HCT116 (cell line): ENCODE measurements at regions not wholly inside any gene's neighbourhood (a gene's known extent, or its start where the extent isn't known, plus 50 kb on each side); places are given as distances from the start of the nearest gene placed in this dataset.

Source experiments
- ATAC-seq: fragments of 200-7000 bp; cut with Tn5 transposase; 2 replicates; pipeline ENCODE4 v1.9.1; 2020; ENCODE audit warnings: mild to moderate bottlenecking, moderate library complexity
- BruUV-seq: library from RNA; stranded (reverse); fragments of 400-500 nt; replicated peaks from 2 replicates; lab custom pipeline; 2021; lab: Mats Ljungman, UMichigan
- CTCF ChIA-PET: fragments of 300-600 bp; sonication (Branson Sonifier 250); formaldehyde crosslinking; loops from one replicate; lab custom pipeline; 2021; ENCODE audit warnings: antibody characterized with exemption; lab: Charles Lee
- POLR2A ChIA-PET: fragments of 300-600, 350-600 bp; sonication (Branson Sonifier 250); formaldehyde crosslinking; loops from one replicate; lab custom pipeline; 2021; ENCODE audit warnings: antibody characterized with exemption; lab: Charles Lee
- RAD21 ChIA-PET, 2 experiments: fragments of 300-600 bp; sonication (Branson Sonifier 250); formaldehyde crosslinking; loops; one replicate each; lab custom pipeline; 2023; ENCODE audit warnings: low total read pairs in 2 of 2; ENCODE audit not compliant: uncharacterized antibody in 2 of 2, unreplicated experiment in 2 of 2, low non-redundant PET in 1 of 2; lab: Charles Lee
- DNase-seq: peaks from one replicate; pipeline ENCODE4 v3.0.0-alpha.2; 2010; ENCODE audit warnings: low read depth, low spot score
- H2AFZ ChIP-seq: fragments of 200-600 bp; shearing (Covaris generic), sonication (generic); 2 replicates; pipeline ENCODE4 v1.6.1; 2017; ENCODE audit warnings: low read depth, mixed run types, mixed read lengths, antibody characterized with exemption, low read length; ENCODE audit not compliant: poor library complexity, severe bottlenecking
- H3K27ac ChIP-seq: 2 replicates; pipeline ENCODE4 v1.5.1; 2012; ENCODE audit warnings: low read depth, low read length
- H3K27me3 ChIP-seq: fragments of 200-600 bp; sonication (generic); 2 replicates; pipeline ENCODE4 v1.6.1; 2016; ENCODE audit warnings: mixed run types, low read length, mixed read lengths; ENCODE audit not compliant: insufficient read depth
- H3K36me3 ChIP-seq, 2 experiments: fragments of 200-500 bp in 1 of 2; fragments of 200-600 bp in 1 of 2; sonication (Bioruptor generic) in 1 of 2; sonication (generic) in 1 of 2; 2 replicates each; pipeline versions ENCODE4 v1.5.1 to v1.6.1; 2014 to 2016; ENCODE audit warnings: low read length in 2 of 2, inconsistent platforms in 1 of 2, mixed read lengths in 1 of 2, mixed run types in 1 of 2; ENCODE audit not compliant: insufficient read depth in 2 of 2, control insufficient read depth in 1 of 2
- H3K4me1 ChIP-seq, 2 experiments: fragments of 200-600 bp in 1 of 2; sonication (generic) in 1 of 2; 2 replicates each; pipeline versions ENCODE4 v1.5.1 to v1.6.1; 2012 to 2017; ENCODE audit warnings: low read length in 2 of 2, inconsistent platforms in 1 of 2, mild to moderate bottlenecking in 1 of 2, mixed read lengths in 1 of 2, mixed run types in 1 of 2, moderate library complexity in 1 of 2; ENCODE audit not compliant: insufficient read depth in 2 of 2, control insufficient read depth in 1 of 2
- H3K4me2 ChIP-seq: fragments of 200-600 bp; sonication (generic); 2 replicates; pipeline ENCODE4 v1.6.1; 2017; ENCODE audit warnings: mixed run types, low read length, mixed read lengths
- H3K4me3 ChIP-seq, 2 experiments: fragments of 200-600 bp in 1 of 2; sonication (generic) in 1 of 2; replicated peaks in 1 of 2; 2 replicates each; pipeline ENCODE4 v1.5.1; 2011 to 2016; ENCODE audit warnings: low read length in 2 of 2, control low read depth in 1 of 2, low read depth in 1 of 2, mild to moderate bottlenecking in 1 of 2, mixed read lengths in 1 of 2, mixed run types in 1 of 2
- H3K79me2 ChIP-seq: fragments of 200-600 bp; sonication (generic); 2 replicates; pipeline ENCODE4 v1.6.1; 2017; ENCODE audit warnings: mild to moderate bottlenecking, mixed run types, low read length, moderate library complexity, mixed read lengths; ENCODE audit not compliant: insufficient read depth
- H3K9ac ChIP-seq: fragments of 200-600 bp; sonication (generic); 2 replicates; pipeline ENCODE4 v1.6.1; 2016; ENCODE audit warnings: low read length, mixed read lengths
- H3K9me2 ChIP-seq: fragments of 200-600 bp; sonication (generic), shearing (Covaris generic); 2 replicates; pipeline ENCODE4 v1.6.1; 2017; ENCODE audit warnings: mixed run types, mild to moderate bottlenecking, moderate library complexity; ENCODE audit not compliant: insufficient read depth
- H3K9me3 ChIP-seq, 2 experiments: fragments of 200-500 bp in 1 of 2; fragments of 200-600 bp in 1 of 2; sonication (Bioruptor generic) in 1 of 2; sonication (generic) in 1 of 2; 2 replicates each; pipeline ENCODE4 v1.6.1; 2014 to 2017; ENCODE audit warnings: low read length in 2 of 2, mixed read lengths in 2 of 2, inconsistent platforms in 1 of 2, low read depth in 1 of 2, mild to moderate bottlenecking in 1 of 2, mixed run types in 1 of 2, moderate library complexity in 1 of 2; ENCODE audit not compliant: control insufficient read depth in 1 of 2, insufficient read depth in 1 of 2
- H4K20me1 ChIP-seq: fragments of 200-600 bp; sonication (generic), shearing (Covaris generic); 2 replicates; pipeline ENCODE4 v1.6.1; 2017; ENCODE audit warnings: mixed run types, mild to moderate bottlenecking, moderate library complexity; ENCODE audit not compliant: insufficient read depth
- ATF3 ChIP-seq: IDR thresholded peaks from 2 replicates; pipeline ENCODE4 v1.6.1; 2012
- CBX3 ChIP-seq: IDR thresholded peaks from 2 replicates; pipeline ENCODE4 v1.6.1; 2012; ENCODE audit warnings: low read depth
- CEBPB ChIP-seq: IDR thresholded peaks from 2 replicates; pipeline ENCODE4 v1.6.1; 2012; ENCODE audit warnings: low read depth
- EGR1 ChIP-seq: IDR thresholded peaks from 2 replicates; pipeline ENCODE4 v1.6.1; 2012; ENCODE audit warnings: low read depth
- ELF1 ChIP-seq: IDR thresholded peaks from 2 replicates; pipeline ENCODE4 v1.6.1; 2012; ENCODE audit warnings: low read depth, borderline replicate concordance
- EZH2 ChIP-seq: fragments of 200-600 bp; sonication (generic); IDR thresholded peaks from 2 replicates; pipeline ENCODE4 v1.6.1; 2017; ENCODE audit warnings: antibody characterized with exemption, mixed run types
- EZH2phosphoT487 ChIP-seq: fragments of 200-600 bp; IDR thresholded peaks from 2 replicates; pipeline ENCODE4 v1.6.1; 2018; ENCODE audit warnings: antibody characterized with exemption, borderline replicate concordance
- FOSL1 ChIP-seq: IDR thresholded peaks from 2 replicates; pipeline ENCODE4 v1.6.1; 2012; ENCODE audit warnings: low read depth
- POLR2A ChIP-seq: IDR thresholded peaks from 2 replicates; pipeline ENCODE4 v1.7.0; 2011; ENCODE audit warnings: borderline replicate concordance; ENCODE audit not compliant: insufficient read depth, insufficient read length; ENCODE audit errors: extremely low read depth
- POLR2AphosphoS5 ChIP-seq: IDR thresholded peaks from 2 replicates; pipeline ENCODE4 v1.6.1; 2011; ENCODE audit warnings: mild to moderate bottlenecking, low read depth, low read length, moderate library complexity
- RAD21 ChIP-seq: IDR thresholded peaks from 2 replicates; pipeline ENCODE4 v1.6.1; 2012; ENCODE audit warnings: low read depth, mild to moderate bottlenecking
- SIN3A ChIP-seq: IDR thresholded peaks from 2 replicates; pipeline ENCODE4 v1.6.1; 2012; ENCODE audit warnings: low read depth
- SP1 ChIP-seq: IDR thresholded peaks from 2 replicates; pipeline ENCODE4 v1.6.1; 2012; ENCODE audit warnings: low read depth
- TCF7L2 ChIP-seq: IDR thresholded peaks from 2 replicates; pipeline ENCODE4 v1.7.0; 2011; ENCODE audit warnings: borderline replicate concordance, inconsistent platforms; ENCODE audit not compliant: insufficient read depth, insufficient read length; ENCODE audit errors: extremely low read depth
- YY1 ChIP-seq: IDR thresholded peaks from 2 replicates; pipeline ENCODE4 v1.6.1; 2011; ENCODE audit warnings: low read length, low read depth, moderate library complexity, mild to moderate bottlenecking; ENCODE audit not compliant: insufficient replicate concordance; ENCODE audit errors: extremely low read depth
- ZNF274 ChIP-seq: fragments of 200-500 bp; sonication (Bioruptor generic); IDR thresholded peaks from 2 replicates; pipeline ENCODE4 v1.6.1; 2014; ENCODE audit warnings: mild to moderate bottlenecking, low read depth, low read length, inconsistent platforms
- intact Hi-C: fragments of 100-400 bp; cut with micrococcal nuclease; formaldehyde crosslinking; loops from 2 replicates; pipeline ENCODE4 v1.10.0; 2022
- TF ChIP-seq, protein P1 (sequence below), 3 experiments: fragments of 200-600 bp in 1 of 3; sonication (generic) in 1 of 3; IDR thresholded peaks in 2 of 3; conservative IDR thresholded peaks in 1 of 3; 2 replicates each; pipeline ENCODE4 v1.5.1; 2012 to 2017; ENCODE audit warnings: low read depth in 2 of 3, low read length in 2 of 3, antibody characterized with exemption in 1 of 3, borderline replicate concordance in 1 of 3, control low read depth in 1 of 3, mild to moderate bottlenecking in 1 of 3, mixed read lengths in 1 of 3, mixed run types in 1 of 3, moderate library complexity in 1 of 3; ENCODE audit not compliant: insufficient read depth in 1 of 3
- TF ChIP-seq, protein P2 (sequence below): IDR thresholded peaks from 2 replicates; pipeline ENCODE4 v1.6.1; 2012; ENCODE audit warnings: low read depth

DNA sequence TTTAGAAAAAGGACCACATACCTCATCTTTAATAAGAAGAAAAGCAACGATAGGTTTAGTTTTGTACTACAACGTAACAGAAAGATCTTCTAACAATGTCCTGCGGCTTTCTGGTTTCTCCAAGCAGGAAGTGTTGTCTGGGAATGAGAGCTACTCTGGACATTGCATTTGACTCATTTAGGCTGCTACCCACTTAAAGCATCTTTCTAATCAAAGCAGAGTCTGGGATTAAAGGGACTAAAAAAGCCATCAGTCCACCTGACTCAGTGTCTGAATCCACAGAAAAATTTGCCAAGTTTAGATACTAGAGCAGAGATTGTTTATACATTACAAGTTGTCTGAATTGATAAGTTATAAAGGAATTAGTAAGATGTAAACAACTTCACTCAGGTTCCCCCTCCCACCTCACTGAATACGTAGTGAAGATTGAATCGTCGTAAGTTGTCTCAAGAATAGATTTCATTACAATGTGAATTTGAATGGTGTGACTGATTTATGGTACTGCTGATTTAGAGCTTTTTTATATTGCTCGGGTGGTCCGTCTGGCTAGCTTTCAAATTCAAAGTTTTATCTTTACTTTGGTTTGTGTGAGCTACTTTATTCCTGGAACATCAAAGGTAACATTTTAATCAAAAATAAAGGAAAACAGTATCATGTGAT is 70.2 kb upstream of the SMIM21 start:
- Histone ChIP-seq H2AFZ (no peak overlapping the region), H3K36me3 (no peaks in the 10 kb centered on the region), H3K9ac (no peak overlapping the region), H3K4me1 (no peaks in the 10 kb centered on the region), H3K9me3 (no peaks in the 10 kb centered on the region), H3K79me2 (no peaks in the 10 kb centered on the region), H4K20me1 (no peaks in the 10 kb centered on the region), H3K27me3 (no peaks in the 10 kb centered on the region), H3K4me3 (no peak overlapping the region), H3K4me2 (no peak overlapping the region), H3K27ac (no peak overlapping the region), H3K9me2 (no peaks in the 10 kb centered on the region)
- BruUV-seq, result no TSS peak
- ATAC-seq, result no peak
- no peak for TF ChIP-seq EZH2
- TF ChIP-seq CEBPB, result no peak
- TF ChIP-seq RAD21, result no peak
- TF ChIP-seq ZNF274, result no peak
- no peak for TF ChIP-seq CBX3
- no peak for TF ChIP-seq SP1
- TF ChIP-seq SIN3A, result no peak
- TF ChIP-seq EZH2phosphoT487, result no peak
- TF ChIP-seq ELF1, result no peak
- TF ChIP-seq POLR2AphosphoS5, result no peak
- no peak for TF ChIP-seq POLR2A
- TF ChIP-seq TCF7L2, result no peak
- TF ChIP-seq, protein P1, sequence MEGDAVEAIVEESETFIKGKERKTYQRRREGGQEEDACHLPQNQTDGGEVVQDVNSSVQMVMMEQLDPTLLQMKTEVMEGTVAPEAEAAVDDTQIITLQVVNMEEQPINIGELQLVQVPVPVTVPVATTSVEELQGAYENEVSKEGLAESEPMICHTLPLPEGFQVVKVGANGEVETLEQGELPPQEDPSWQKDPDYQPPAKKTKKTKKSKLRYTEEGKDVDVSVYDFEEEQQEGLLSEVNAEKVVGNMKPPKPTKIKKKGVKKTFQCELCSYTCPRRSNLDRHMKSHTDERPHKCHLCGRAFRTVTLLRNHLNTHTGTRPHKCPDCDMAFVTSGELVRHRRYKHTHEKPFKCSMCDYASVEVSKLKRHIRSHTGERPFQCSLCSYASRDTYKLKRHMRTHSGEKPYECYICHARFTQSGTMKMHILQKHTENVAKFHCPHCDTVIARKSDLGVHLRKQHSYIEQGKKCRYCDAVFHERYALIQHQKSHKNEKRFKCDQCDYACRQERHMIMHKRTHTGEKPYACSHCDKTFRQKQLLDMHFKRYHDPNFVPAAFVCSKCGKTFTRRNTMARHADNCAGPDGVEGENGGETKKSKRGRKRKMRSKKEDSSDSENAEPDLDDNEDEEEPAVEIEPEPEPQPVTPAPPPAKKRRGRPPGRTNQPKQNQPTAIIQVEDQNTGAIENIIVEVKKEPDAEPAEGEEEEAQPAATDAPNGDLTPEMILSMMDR (IDR thresholded peaks at IDR 0.05 in 2 of 3, conservative IDR thresholded peaks at IDR 0.05 in 1 of 3; ENCODE audit: borderline replicate concordance in 1 of 3, insufficient read depth in 1 of 3, low read depth in 2 of 3, low read length in 2 of 3), result no peak
- no peak for TF ChIP-seq EGR1
- TF ChIP-seq, protein P2, sequence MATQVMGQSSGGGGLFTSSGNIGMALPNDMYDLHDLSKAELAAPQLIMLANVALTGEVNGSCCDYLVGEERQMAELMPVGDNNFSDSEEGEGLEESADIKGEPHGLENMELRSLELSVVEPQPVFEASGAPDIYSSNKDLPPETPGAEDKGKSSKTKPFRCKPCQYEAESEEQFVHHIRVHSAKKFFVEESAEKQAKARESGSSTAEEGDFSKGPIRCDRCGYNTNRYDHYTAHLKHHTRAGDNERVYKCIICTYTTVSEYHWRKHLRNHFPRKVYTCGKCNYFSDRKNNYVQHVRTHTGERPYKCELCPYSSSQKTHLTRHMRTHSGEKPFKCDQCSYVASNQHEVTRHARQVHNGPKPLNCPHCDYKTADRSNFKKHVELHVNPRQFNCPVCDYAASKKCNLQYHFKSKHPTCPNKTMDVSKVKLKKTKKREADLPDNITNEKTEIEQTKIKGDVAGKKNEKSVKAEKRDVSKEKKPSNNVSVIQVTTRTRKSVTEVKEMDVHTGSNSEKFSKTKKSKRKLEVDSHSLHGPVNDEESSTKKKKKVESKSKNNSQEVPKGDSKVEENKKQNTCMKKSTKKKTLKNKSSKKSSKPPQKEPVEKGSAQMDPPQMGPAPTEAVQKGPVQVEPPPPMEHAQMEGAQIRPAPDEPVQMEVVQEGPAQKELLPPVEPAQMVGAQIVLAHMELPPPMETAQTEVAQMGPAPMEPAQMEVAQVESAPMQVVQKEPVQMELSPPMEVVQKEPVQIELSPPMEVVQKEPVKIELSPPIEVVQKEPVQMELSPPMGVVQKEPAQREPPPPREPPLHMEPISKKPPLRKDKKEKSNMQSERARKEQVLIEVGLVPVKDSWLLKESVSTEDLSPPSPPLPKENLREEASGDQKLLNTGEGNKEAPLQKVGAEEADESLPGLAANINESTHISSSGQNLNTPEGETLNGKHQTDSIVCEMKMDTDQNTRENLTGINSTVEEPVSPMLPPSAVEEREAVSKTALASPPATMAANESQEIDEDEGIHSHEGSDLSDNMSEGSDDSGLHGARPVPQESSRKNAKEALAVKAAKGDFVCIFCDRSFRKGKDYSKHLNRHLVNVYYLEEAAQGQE, result no peak
- no peak for TF ChIP-seq ATF3
- no peak for TF ChIP-seq FOSL1
- no peak for TF ChIP-seq YY1
- CTCF ChIA-PET, result no interaction called here
- RAD21 ChIA-PET, result no interaction called here
- intact Hi-C loops, result no loop called here
- no peak for DNase-seq
- POLR2A ChIA-PET, result no interaction called here
